ENCODE measurements at regions not wholly inside any gene's neighbourhood (a gene's known extent, or its start where the extent isn't known, plus 50 kb on each side); places are given as distances from the start of the nearest gene placed in this dataset.

GRCh38 chr16:50979806-50980620 is 171.1 kb downstream of the SALL1 start:
- intact Hi-C loops (cut with DNase I): no loop called here
- Histone ChIP-seq H3K4me1 (no peaks in the 10 kb centered on the region), H3K27ac (no peak overlapping the region), H3K9me3 (peaks cover 0 to 7% (median 0%) of the 10 kb centered on the region in 12 donors), H3K36me3 (no peaks in the 10 kb centered on the region), H3K4me3 (no peak overlapping the region), H3K27me3 (peaks cover 0 to 18% (median 0%) of the 10 kb centered on the region in 9 donors)
- ATAC-seq (no peak), DNase-seq (no peak)
- TF ChIP-seq POLR2A (IDR thresholded peaks at IDR 0.05) (no peak), CTCF (IDR thresholded peaks at IDR 0.05) (no peak)
- WGBS, 4 donors: 72 to 77% (median 76%) methylated on average over 9 of the region's 9 CpGs

GRCh38 chr16:50977138-50977537 is 173.9 kb downstream of the SALL1 start:
- no peaks in the 10 kb centered on the region for H3K4me1 ChIP-seq
- peaks cover 0 to 22% (median 0%) of the 10 kb centered on the region in 9 donors for H3K27me3 ChIP-seq
- 62 to 67% (median 63%) methylated on average over 11 of the region's 11 CpGs for WGBS, 4 donors
- no peak for ATAC-seq
- H3K36me3 ChIP-seq: no peaks in the 10 kb centered on the region
- H3K9me3 ChIP-seq: no peaks in the 10 kb centered on the region
- no peak overlapping the region for H3K4me3 ChIP-seq
- no peak for DNase-seq
- TF ChIP-seq POLR2A (IDR thresholded peaks at IDR 0.05): no peak
- TF ChIP-seq CTCF (IDR thresholded peaks at IDR 0.05): no peak
- intact Hi-C loops (cut with DNase I): no loop called here
- no peak overlapping the region for H3K27ac ChIP-seq

- TF ChIP-seq CTCF (IDR thresholded peaks at IDR 0.05) (no peak), POLR2A (IDR thresholded peaks at IDR 0.05) (no peak)
- no peak for ATAC-seq
- 69 to 71% (median 70%) methylated on average over 6 of the region's 6 CpGs for WGBS, 4 donors
Measured at GRCh38 chr16:50974438-50975036, 176.5 kb downstream of the SALL1 start.

GRCh38 chr16:50972876-50973275 is 178.2 kb downstream of the SALL1 start:
- DNase-seq: no peak
- Histone ChIP-seq H3K4me1 (no peaks in the 10 kb centered on the region), H3K36me3 (no peaks in the 10 kb centered on the region), H3K27me3 (peaks cover 0 to 22% (median 0%) of the 10 kb centered on the region in 9 donors), H3K9me3 (no peaks in the 10 kb centered on the region), H3K27ac (no peak overlapping the region), H3K4me3 (no peak overlapping the region)
- ATAC-seq: no peak
- intact Hi-C loops (cut with DNase I): no loop called here
- TF ChIP-seq POLR2A (IDR thresholded peaks at IDR 0.05) (no peak), CTCF (IDR thresholded peaks at IDR 0.05) (no peak)
- 61 to 66% (median 62%) methylated on average over 2 of the region's 2 CpGs for WGBS, 4 donors

More at GRCh38 chr16:50974438-50975036, 176.5 kb downstream of the SALL1 start:
- no peak for DNase-seq
- H3K27me3 ChIP-seq: peaks cover 0 to 22% (median 0%) of the 10 kb centered on the region in 9 donors
- H3K4me3 ChIP-seq: no peak overlapping the region
- no peaks in the 10 kb centered on the region for H3K4me1 ChIP-seq
- H3K9me3 ChIP-seq: no peaks in the 10 kb centered on the region
- intact Hi-C loops (cut with DNase I): no loop called here
- no peak overlapping the region for H3K27ac ChIP-seq
- no peaks in the 10 kb centered on the region for H3K36me3 ChIP-seq

Data from heart left ventricle (tissue), 16 donors.